ENCODE measurements at regions not wholly inside any gene's neighbourhood (a gene's known extent, or its start where the extent isn't known, plus 50 kb on each side); places are given as distances from the start of the nearest gene placed in this dataset.

- TF ChIP-seq EP300 (IDR thresholded peaks at IDR 0.05): no peak
- TF ChIP-seq CTCF (IDR thresholded peaks at IDR 0.05): no peak
- TF ChIP-seq POLR2A (IDR thresholded peaks at IDR 0.05): no peak
Measured at GRCh38 chr3:162765524-162765923, 1268.9 kb downstream of the OTOL1 start.
